GM18499 (cell line): ENCODE measurements at regions not wholly inside any gene's neighbourhood (a gene's known extent, or its start where the extent isn't known, plus 50 kb on each side); places are given as distances from the start of the nearest gene placed in this dataset.
"Not testable (repeated sequence)": the region's sequence is repeated elsewhere in the genome, so short reads cannot be mapped to it uniquely, and the experiment has no call there.

Experiments used
- ATAC-seq: cut with Tn5 transposase; IDR thresholded peaks from one replicate; pipeline ENCODE4 v1.9.1; 2021; ENCODE audit warnings: moderate number of reproducible peaks; ENCODE audit not compliant: insufficient read depth, unreplicated experiment

GRCh38 chr3:176655404-176656094 lies 541.7 kb downstream of the TBL1XR1 start:
- ATAC-seq, result no peak

GRCh38 chr3:176651622-176652021 lies 545.7 kb downstream of the TBL1XR1 start:
- no peak for ATAC-seq

- ATAC-seq, result no peak
These were observed 546.8 kb downstream of the TBL1XR1 start for GRCh38 chr3:176650478-176650877.

- no peak for ATAC-seq
These were observed 549.3 kb downstream of the TBL1XR1 start for GRCh38 chr3:176647987-176648386.

- no peak for ATAC-seq
These were observed 563.8 kb downstream of the TBL1XR1 start for GRCh38 chr3:176633511-176633910.

GRCh38 chr3:176632925-176633324 lies 564.4 kb downstream of the TBL1XR1 start:
- no peak for ATAC-seq

GRCh38 chr3:176631165-176631564 lies 566.1 kb downstream of the TBL1XR1 start:
- no peak for ATAC-seq

GRCh38 chr3:176628101-176628639 lies 569.1 kb downstream of the TBL1XR1 start:
- no peak for ATAC-seq

GRCh38 chr3:176623468-176624150 lies 573.7 kb downstream of the TBL1XR1 start:
- ATAC-seq, result no peak

- no peak for ATAC-seq
These were observed 577.4 kb downstream of the TBL1XR1 start for GRCh38 chr3:176619833-176620232.

GRCh38 chr3:176615826-176616225 lies 581.5 kb downstream of the TBL1XR1 start:
- ATAC-seq, result no peak

- ATAC-seq, result no peak
These were observed 585.6 kb downstream of the TBL1XR1 start for GRCh38 chr3:176611703-176612102.

- ATAC-seq, result no peak
These were observed 587.9 kb downstream of the TBL1XR1 start for GRCh38 chr3:176609361-176609760.

GRCh38 chr3:176605553-176605952 lies 591.7 kb downstream of the TBL1XR1 start:
- not testable (repeated sequence) for ATAC-seq

GRCh38 chr3:176595307-176595706 lies 602.0 kb downstream of the TBL1XR1 start:
- no peak for ATAC-seq

- ATAC-seq, result no peak
These were observed 606.6 kb downstream of the TBL1XR1 start for GRCh38 chr3:176590722-176591121.

GRCh38 chr3:176587089-176587488 lies 610.2 kb downstream of the TBL1XR1 start:
- ATAC-seq, result no peak

GRCh38 chr3:176584413-176585176 lies 612.7 kb downstream of the TBL1XR1 start:
- ATAC-seq, result no peak

- no peak for ATAC-seq
These were observed 613.3 kb downstream of the TBL1XR1 start for GRCh38 chr3:176583956-176584355.

GRCh38 chr3:176581589-176581988 lies 615.7 kb downstream of the TBL1XR1 start:
- no peak for ATAC-seq

- ATAC-seq, result no peak
These were observed 617.5 kb downstream of the TBL1XR1 start for GRCh38 chr3:176579711-176580185.
